Neuronal stem cell (in vitro differentiated cells): ENCODE measurements at regions not wholly inside any gene's neighbourhood (a gene's known extent, or its start where the extent isn't known, plus 50 kb on each side); places are given as distances from the start of the nearest gene placed in this dataset.

Experiments
- DNase-seq: peaks from one replicate; pipeline ENCODE4 v3.0.0-alpha.2; 2013; ENCODE audit warnings: low spot score
- H2AFZ ChIP-seq: one replicate; pipeline ENCODE4 v1.6.1; 2013; ENCODE audit warnings: mild to moderate bottlenecking, low read length, inconsistent platforms
- H2AK5ac ChIP-seq: 2 replicates; pipeline ENCODE4 v1.6.1; 2013; ENCODE audit warnings: low read depth, mild to moderate bottlenecking, inconsistent platforms, low read length, moderate library complexity, mixed read lengths
- H2BK120ac ChIP-seq: 2 replicates; pipeline ENCODE4 v1.6.1; 2013; ENCODE audit warnings: low read depth, mild to moderate bottlenecking, inconsistent platforms, low read length, moderate library complexity, mixed read lengths
- H2BK12ac ChIP-seq: one replicate; pipeline ENCODE4 v1.6.1; 2013; ENCODE audit warnings: low read length, inconsistent platforms
- H2BK15ac ChIP-seq: 2 replicates; pipeline ENCODE4 v1.6.1; 2013; ENCODE audit warnings: mild to moderate bottlenecking, low read length, inconsistent platforms, mixed read lengths
- H2BK5ac ChIP-seq: one replicate; pipeline ENCODE4 v1.6.1; 2013; ENCODE audit warnings: inconsistent platforms, mild to moderate bottlenecking, low read length, moderate library complexity
- H3K14ac ChIP-seq: one replicate; pipeline ENCODE4 v1.6.1; 2013; ENCODE audit warnings: low read length, inconsistent platforms
- H3K18ac ChIP-seq: 2 replicates; pipeline ENCODE4 v1.6.1; 2013; ENCODE audit warnings: low read length, inconsistent platforms
- H3K23ac ChIP-seq: 2 replicates; pipeline ENCODE4 v1.6.1; 2013; ENCODE audit warnings: low read depth, mild to moderate bottlenecking, mixed read lengths, low read length, inconsistent platforms; ENCODE audit not compliant: poor library complexity
- H3K27ac ChIP-seq: replicated peaks from 3 replicates; pipeline ENCODE4 v1.5.1; 2013; ENCODE audit warnings: low read length, inconsistent platforms
- H3K27me3 ChIP-seq, 3 experiments: 2 replicates each; pipeline ENCODE4 v1.6.1; 2013; ENCODE audit warnings: low read length in 3 of 3, mild to moderate bottlenecking in 2 of 3, inconsistent platforms in 1 of 3, low read depth in 1 of 3, mixed read lengths in 1 of 3, moderate library complexity in 1 of 3; ENCODE audit not compliant: control insufficient read depth in 3 of 3, insufficient read depth in 3 of 3
- H3K36me3 ChIP-seq, 2 donors: replicated peaks in 1 of 2; 2 replicates each; pipeline ENCODE4 v1.6.1; 2013; ENCODE audit warnings: low read length in 2 of 2; ENCODE audit not compliant: control insufficient read depth in 2 of 2, insufficient read depth in 2 of 2
- H3K4ac ChIP-seq: 2 replicates; pipeline ENCODE4 v1.6.1; 2013; ENCODE audit warnings: inconsistent platforms, mild to moderate bottlenecking, low read length, moderate library complexity
- H3K4me1 ChIP-seq, 2 donors: 1 replicate in 1 of 2; 2 replicates in 1 of 2; pipeline ENCODE4 v1.6.1; 2013; ENCODE audit warnings: low read length in 2 of 2, low read depth in 1 of 2; ENCODE audit not compliant: control insufficient read depth in 2 of 2, insufficient read depth in 1 of 2
- H3K4me2 ChIP-seq: one replicate; pipeline ENCODE4 v1.6.1; 2013; ENCODE audit warnings: mild to moderate bottlenecking, low read length, inconsistent platforms; ENCODE audit not compliant: insufficient read depth, poor library complexity, severe bottlenecking
- H3K4me3 ChIP-seq, 2 donors: 2 replicates each; pipeline ENCODE4 v1.5.1; 2013; ENCODE audit warnings: low read length in 2 of 2, mild to moderate bottlenecking in 2 of 2, inconsistent platforms in 1 of 2, moderate library complexity in 1 of 2
- H3K79me1 ChIP-seq: one replicate; pipeline ENCODE4 v1.6.1; 2013; ENCODE audit warnings: low read depth, mild to moderate bottlenecking, inconsistent platforms, low read length, moderate library complexity
- H3K9ac ChIP-seq: one replicate; pipeline ENCODE4 v1.6.1; 2013; ENCODE audit warnings: mild to moderate bottlenecking, low read depth, low read length, inconsistent platforms; ENCODE audit not compliant: poor library complexity
- H3K9me3 ChIP-seq, 2 donors: replicated peaks in 1 of 2; 2 replicates each; pipeline versions ENCODE3 to v1.6.1; 2013; ENCODE audit warnings: low read length in 2 of 2, mild to moderate bottlenecking in 2 of 2, inconsistent platforms in 1 of 2, low read depth in 1 of 2, mixed read lengths in 1 of 2, moderate library complexity in 1 of 2; ENCODE audit not compliant: control insufficient read depth in 2 of 2, insufficient read depth in 1 of 2
- H4K8ac ChIP-seq: one replicate; pipeline ENCODE4 v1.6.1; 2013; ENCODE audit warnings: low read depth, mild to moderate bottlenecking, inconsistent platforms, low read length, moderate library complexity
- H4K91ac ChIP-seq: one replicate; pipeline ENCODE4 v1.6.1; 2013; ENCODE audit warnings: low read length, low read depth, mild to moderate bottlenecking, inconsistent platforms; ENCODE audit not compliant: poor library complexity
- WGBS, 2 donors: extraction: QIAGEN DNeasy Blood & Tissue Kit; methylation state at CpG; one replicate each; pipeline ENCODE4 v1.1.7; 2013; ENCODE audit warnings: missing lambda C conversion rate in 2 of 2, mixed read lengths in 1 of 2; ENCODE audit not compliant: insufficient read length in 2 of 2, insufficient replicate concordance in 1 of 2; ENCODE audit errors: extremely low coverage in 2 of 2; 5-methylcytosine and 5-hydroxymethylcytosine counted together

GRCh38 chr22:17269607-17270261 is 50.5 kb upstream of the ADA2 start:
- Histone ChIP-seq H3K4ac (peak overlapping the region; percentile 25), H3K4me1 (peaks cover 31 to 56% of the 10 kb centered on the region in 2 donors), H3K9ac (no peak overlapping the region), H2BK5ac (peak overlapping the region; percentile 30), H2AFZ (peak overlapping the region; percentile 6), H3K79me1 (no peaks in the 10 kb centered on the region), H4K8ac (peak overlapping the region; percentile 20), H2BK15ac (peak overlapping the region; percentile 90), H2AK5ac (peak overlapping the region; percentile 56), H3K27ac (no peak overlapping the region), H3K14ac (peak overlapping the region; percentile 17), H3K4me3 (no peak overlapping the region), H3K18ac (peak overlapping the region; percentile 92), H2BK12ac (no peak overlapping the region), H3K36me3 (no peaks in the 10 kb centered on the region), H2BK120ac (peak overlapping the region; percentile 57), H3K4me2 (no peak overlapping the region), H4K91ac (no peak overlapping the region), H3K9me3 (no peaks in the 10 kb centered on the region), H3K27me3 (no peaks in the 10 kb centered on the region), H3K23ac (no peak overlapping the region)
- no peak for DNase-seq
- no CpG with 5 or more reads among the region's 14 CpGs for WGBS, 2 donors

DNA sequence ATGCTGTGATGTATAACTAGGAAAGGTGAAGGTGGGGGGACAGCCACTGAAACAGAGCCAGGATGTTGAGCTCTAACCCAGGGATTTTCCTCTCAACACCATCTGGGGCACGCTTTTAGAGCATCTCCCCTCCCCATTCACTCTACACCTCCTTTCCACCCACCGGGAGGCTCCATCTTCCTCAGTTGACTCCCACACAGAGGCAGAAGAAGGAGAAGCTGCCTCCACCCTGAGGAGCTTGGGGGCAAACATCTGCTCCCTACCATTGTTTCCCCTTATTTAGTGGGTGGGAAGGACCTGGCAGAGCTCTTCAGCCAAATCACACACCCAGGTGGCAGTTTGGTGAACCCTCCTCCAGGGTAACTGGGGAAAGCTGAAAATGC is 50.0 kb upstream of the ADA2 start:
- WGBS, 2 donors, result no CpG with 5 or more reads among the region's 2 CpGs
- H3K9ac ChIP-seq, result no peak overlapping the region
- H3K36me3 ChIP-seq, result no peaks in the 10 kb centered on the region
- no peaks in the 10 kb centered on the region for H3K79me1 ChIP-seq
- peaks cover 36 to 59% of the 10 kb centered on the region in 2 donors for H3K4me1 ChIP-seq
- no peak overlapping the region for H2BK5ac ChIP-seq
- DNase-seq, result no peak
- H4K91ac ChIP-seq, result no peak overlapping the region
- H2AK5ac ChIP-seq, result peak overlapping the region; percentile 43
- H4K8ac ChIP-seq, result no peak overlapping the region
- no peak overlapping the region for H2BK120ac ChIP-seq
- H3K14ac ChIP-seq, result no peak overlapping the region
- H3K9me3 ChIP-seq, result no peaks in the 10 kb centered on the region
- H3K4me2 ChIP-seq, result no peak overlapping the region
- H3K4me3 ChIP-seq, result no peak overlapping the region
- peak overlapping the region; percentile 79 for H3K18ac ChIP-seq
- no peak overlapping the region for H3K23ac ChIP-seq
- H3K4ac ChIP-seq, result no peak overlapping the region
- peak overlapping the region; percentile 25 for H2BK12ac ChIP-seq
- H2BK15ac ChIP-seq, result peak overlapping the region; percentile 87
- H3K27ac ChIP-seq, result no peak overlapping the region
- H3K27me3 ChIP-seq, result no peaks in the 10 kb centered on the region
- H2AFZ ChIP-seq, result no peak overlapping the region
